ENCODE measurements at regions not wholly inside any gene's neighbourhood (a gene's known extent, or its start where the extent isn't known, plus 50 kb on each side); places are given as distances from the start of the nearest gene placed in this dataset.

- TF ChIP-seq CTCF (IDR thresholded peaks at IDR 0.05) (no peak), POLR2A (IDR thresholded peaks at IDR 0.05) (no peak)
These were observed 65.4 kb upstream of the B3GAT1 start for GRCh38 chr11:134477486-134477885.

Data from lower leg skin (tissue), 3 donors.